ENCODE measurements at regions not wholly inside any gene's neighbourhood (a gene's known extent, or its start where the extent isn't known, plus 50 kb on each side); places are given as distances from the start of the nearest gene placed in this dataset.
"Not testable (repeated sequence)": the region's sequence is repeated elsewhere in the genome, so short reads cannot be mapped to it uniquely, and the experiment has no call there.

DNA sequence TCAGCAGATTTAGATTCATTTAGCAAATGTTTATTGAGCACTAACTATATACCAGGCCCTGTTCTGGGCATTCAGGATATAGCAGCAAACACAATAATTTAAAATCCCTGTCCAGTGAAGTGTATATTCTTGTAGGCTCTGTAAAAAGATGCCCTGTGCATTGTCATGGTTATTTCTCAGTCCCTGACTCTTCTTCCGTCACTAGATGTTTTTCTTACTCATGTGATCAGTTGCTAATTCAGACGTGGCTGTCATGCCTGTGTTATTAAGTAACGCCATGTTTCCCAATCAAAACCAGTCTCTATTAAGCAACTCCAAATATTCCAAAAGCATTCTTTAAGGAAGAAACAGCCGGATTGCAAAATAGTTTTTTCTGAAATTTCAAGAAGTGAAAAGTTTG lies 118.7 kb upstream of the NBPF19 start:
- H3K4me1 Mint-ChIP-seq; H3K27ac Mint-ChIP-seq; H3K27me3 ChIP-seq (replicated peaks in 1 of 4; ENCODE audit: control extremely low read depth in 1 of 4, control insufficient read depth in 3 of 4, insufficient read depth in 4 of 4, low read length in 3 of 4); ATAC-seq (ENCODE audit: low read depth); H3K79me2 ChIP-seq (ENCODE audit: control insufficient read depth, insufficient read depth, low read length); DNase-seq; H4K20me1 ChIP-seq (ENCODE audit: control insufficient read depth, insufficient read depth, low read length, poor library complexity, severe bottlenecking); CTCF ChIA-PET; H3K27ac ChIP-seq (ENCODE audit: low read length in 2 of 2); H3K36me3 ChIP-seq (replicated peaks in 1 of 2; ENCODE audit: control extremely low read depth in 1 of 2, control insufficient read depth in 1 of 2, extremely low read depth in 1 of 2, insufficient read depth in 2 of 2, low read length in 1 of 2); H3K9ac ChIP-seq (ENCODE audit: low read length); H3K4me3 Mint-ChIP-seq; H3K9me3 Mint-ChIP-seq (ENCODE audit: insufficient read depth); intact Hi-C loops (cut with micrococcal nuclease); H3K4me3 ChIP-seq (ENCODE audit: control extremely low read depth in 1 of 5, extremely low read depth in 1 of 5, insufficient read depth in 1 of 5, low read depth in 2 of 5, low read length in 4 of 5); H3K9me3 ChIP-seq (ENCODE audit: control extremely low read depth in 1 of 3, control insufficient read depth in 2 of 3, insufficient read depth in 1 of 3, low read length in 2 of 3); H2AFZ ChIP-seq (ENCODE audit: insufficient read depth, low read depth, low read length, poor library complexity, severe bottlenecking); H3K4me2 ChIP-seq (replicated peaks; ENCODE audit: low read depth, low read length, poor library complexity, severe bottlenecking); H3K27me3 Mint-ChIP-seq; POLR2A ChIA-PET; H3K4me1 ChIP-seq (ENCODE audit: control insufficient read depth in 2 of 2, insufficient read depth in 2 of 2, low read length in 2 of 2): not testable (repeated sequence)
- no CpG with 5 or more reads among the region's 4 CpGs for WGBS (ENCODE audit: insufficient coverage)

DNA sequence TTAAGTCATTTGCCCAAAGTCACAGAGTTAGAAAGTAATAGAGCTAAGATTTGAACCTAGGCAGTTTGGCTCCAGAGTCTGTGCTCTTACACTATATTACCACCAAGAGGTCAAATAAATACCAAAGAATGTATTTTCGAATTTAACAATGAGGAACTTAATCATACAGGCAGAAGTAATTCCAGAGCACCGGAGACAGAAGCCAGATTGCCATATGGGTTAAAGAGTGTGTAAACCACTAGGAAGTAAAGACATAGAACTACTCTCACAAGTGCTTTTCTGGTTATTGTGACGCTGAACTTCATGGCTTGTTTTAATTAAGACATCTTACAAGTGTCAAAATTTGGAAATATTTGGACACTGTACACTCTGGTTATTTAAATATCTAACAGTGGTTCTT lies 114.5 kb upstream of the NBPF19 start:
- H3K4me1 ChIP-seq (ENCODE audit: control insufficient read depth in 2 of 2, insufficient read depth in 2 of 2, low read length in 2 of 2); H3K9me3 ChIP-seq (ENCODE audit: control extremely low read depth in 1 of 3, control insufficient read depth in 2 of 3, insufficient read depth in 1 of 3, low read length in 2 of 3); H3K36me3 ChIP-seq (replicated peaks in 1 of 2; ENCODE audit: control extremely low read depth in 1 of 2, control insufficient read depth in 1 of 2, extremely low read depth in 1 of 2, insufficient read depth in 2 of 2, low read length in 1 of 2); ATAC-seq (ENCODE audit: low read depth); H3K4me2 ChIP-seq (replicated peaks; ENCODE audit: low read depth, low read length, poor library complexity, severe bottlenecking); H3K27ac Mint-ChIP-seq; H2AFZ ChIP-seq (ENCODE audit: insufficient read depth, low read depth, low read length, poor library complexity, severe bottlenecking); POLR2A ChIA-PET; H3K27me3 ChIP-seq (replicated peaks in 1 of 4; ENCODE audit: control extremely low read depth in 1 of 4, control insufficient read depth in 3 of 4, insufficient read depth in 4 of 4, low read length in 3 of 4); intact Hi-C loops (cut with micrococcal nuclease); H4K20me1 ChIP-seq (ENCODE audit: control insufficient read depth, insufficient read depth, low read length, poor library complexity, severe bottlenecking); CTCF ChIA-PET; H3K27me3 Mint-ChIP-seq; H3K9ac ChIP-seq (ENCODE audit: low read length); H3K27ac ChIP-seq (ENCODE audit: low read length in 2 of 2); DNase-seq; H3K4me3 ChIP-seq (ENCODE audit: control extremely low read depth in 1 of 5, extremely low read depth in 1 of 5, insufficient read depth in 1 of 5, low read depth in 2 of 5, low read length in 4 of 5); H3K9me3 Mint-ChIP-seq (ENCODE audit: insufficient read depth); H3K4me3 Mint-ChIP-seq; H3K4me1 Mint-ChIP-seq; H3K79me2 ChIP-seq (ENCODE audit: control insufficient read depth, insufficient read depth, low read length): not testable (repeated sequence)
- WGBS (ENCODE audit: insufficient coverage) = no CpG with 5 or more reads among the region's 3 CpGs

- H3K27ac ChIP-seq (ENCODE audit: low read length in 2 of 2); H3K79me2 ChIP-seq (ENCODE audit: control insufficient read depth, insufficient read depth, low read length); DNase-seq; H3K9ac ChIP-seq (ENCODE audit: low read length); H4K20me1 ChIP-seq (ENCODE audit: control insufficient read depth, insufficient read depth, low read length, poor library complexity, severe bottlenecking); intact Hi-C loops (cut with micrococcal nuclease); H3K27me3 ChIP-seq (replicated peaks in 1 of 4; ENCODE audit: control extremely low read depth in 1 of 4, control insufficient read depth in 3 of 4, insufficient read depth in 4 of 4, low read length in 3 of 4); H3K27me3 Mint-ChIP-seq; H3K4me1 Mint-ChIP-seq; H3K4me1 ChIP-seq (ENCODE audit: control insufficient read depth in 2 of 2, insufficient read depth in 2 of 2, low read length in 2 of 2); H3K9me3 ChIP-seq (ENCODE audit: control extremely low read depth in 1 of 3, control insufficient read depth in 2 of 3, insufficient read depth in 1 of 3, low read length in 2 of 3); H2AFZ ChIP-seq (ENCODE audit: insufficient read depth, low read depth, low read length, poor library complexity, severe bottlenecking); POLR2A ChIA-PET; H3K4me3 ChIP-seq (ENCODE audit: control extremely low read depth in 1 of 5, extremely low read depth in 1 of 5, insufficient read depth in 1 of 5, low read depth in 2 of 5, low read length in 4 of 5); H3K4me3 Mint-ChIP-seq; H3K36me3 ChIP-seq (replicated peaks in 1 of 2; ENCODE audit: control extremely low read depth in 1 of 2, control insufficient read depth in 1 of 2, extremely low read depth in 1 of 2, insufficient read depth in 2 of 2, low read length in 1 of 2); H3K4me2 ChIP-seq (replicated peaks; ENCODE audit: low read depth, low read length, poor library complexity, severe bottlenecking); H3K9me3 Mint-ChIP-seq (ENCODE audit: insufficient read depth); H3K27ac Mint-ChIP-seq; ATAC-seq (ENCODE audit: low read depth); CTCF ChIA-PET: not testable (repeated sequence)
- whole genome bisulfite sequencing (ENCODE audit: insufficient coverage) = no CpG with 5 or more reads among the region's 2 CpGs
Measured at GRCh38 chr1:149361310-149361709, 113.5 kb upstream of the NBPF19 start.

GRCh38 chr1:149364188-149364981 lies 110.5 kb upstream of the NBPF19 start:
- POLR2A ChIA-PET; H3K27me3 ChIP-seq (replicated peaks in 1 of 4; ENCODE audit: control extremely low read depth in 1 of 4, control insufficient read depth in 3 of 4, insufficient read depth in 4 of 4, low read length in 3 of 4); H3K4me3 Mint-ChIP-seq; ATAC-seq (ENCODE audit: low read depth); H3K27ac Mint-ChIP-seq; H3K4me3 ChIP-seq (ENCODE audit: control extremely low read depth in 1 of 5, extremely low read depth in 1 of 5, insufficient read depth in 1 of 5, low read depth in 2 of 5, low read length in 4 of 5); H3K9me3 Mint-ChIP-seq (ENCODE audit: insufficient read depth); DNase-seq; H3K9me3 ChIP-seq (ENCODE audit: control extremely low read depth in 1 of 3, control insufficient read depth in 2 of 3, insufficient read depth in 1 of 3, low read length in 2 of 3); intact Hi-C loops (cut with micrococcal nuclease); H3K9ac ChIP-seq (ENCODE audit: low read length); H3K4me1 Mint-ChIP-seq; H3K79me2 ChIP-seq (ENCODE audit: control insufficient read depth, insufficient read depth, low read length); H2AFZ ChIP-seq (ENCODE audit: insufficient read depth, low read depth, low read length, poor library complexity, severe bottlenecking); H3K36me3 ChIP-seq (replicated peaks in 1 of 2; ENCODE audit: control extremely low read depth in 1 of 2, control insufficient read depth in 1 of 2, extremely low read depth in 1 of 2, insufficient read depth in 2 of 2, low read length in 1 of 2); H3K4me1 ChIP-seq (ENCODE audit: control insufficient read depth in 2 of 2, insufficient read depth in 2 of 2, low read length in 2 of 2); CTCF ChIA-PET; H4K20me1 ChIP-seq (ENCODE audit: control insufficient read depth, insufficient read depth, low read length, poor library complexity, severe bottlenecking); H3K27me3 Mint-ChIP-seq; H3K4me2 ChIP-seq (replicated peaks; ENCODE audit: low read depth, low read length, poor library complexity, severe bottlenecking); H3K27ac ChIP-seq (ENCODE audit: low read length in 2 of 2): not testable (repeated sequence)
- WGBS (ENCODE audit: insufficient coverage) = no CpG with 5 or more reads among the region's 1 CpG

Measured in B cell (primary cell).